Psoas muscle (tissue), 7 donors: ENCODE measurements at regions not wholly inside any gene's neighbourhood (a gene's known extent, or its start where the extent isn't known, plus 50 kb on each side); places are given as distances from the start of the nearest gene placed in this dataset.

Experiments used
- ATAC-seq, 4 donors: fragments of 200-7000 bp; cut with Tn5 transposase; one replicate each; pipeline ENCODE4 v1.9.1; 2020; ENCODE audit warnings: moderate library complexity in 3 of 4, mild to moderate bottlenecking in 2 of 4
- DNase-seq, 2 donors: peaks; one replicate each; pipeline ENCODE4 v3.0.0-alpha.2; 2020
- H3K27ac ChIP-seq: fragments of 200-600 bp; one replicate; pipeline ENCODE4 v1.8.0; 2022
- H3K27me3 ChIP-seq, 3 donors: fragments of 200-600 bp in 1 of 3; one replicate each; pipeline versions ENCODE4 v1.6.1 to v1.8.0; 2013 to 2022; ENCODE audit warnings: low read length in 2 of 3, mild to moderate bottlenecking in 2 of 3, moderate library complexity in 1 of 3; ENCODE audit not compliant: insufficient read depth in 3 of 3
- H3K36me3 ChIP-seq, 2 donors: fragments of 200-600 bp in 1 of 2; one replicate each; pipeline versions ENCODE4 v1.6.1 to v1.8.0; 2013 to 2022; ENCODE audit warnings: low read depth in 1 of 2, mild to moderate bottlenecking in 1 of 2, moderate library complexity in 1 of 2; ENCODE audit not compliant: insufficient read depth in 1 of 2
- H3K4me1 ChIP-seq: fragments of 200-600 bp; one replicate; pipeline ENCODE4 v1.8.0; 2022
- H3K4me3 ChIP-seq: fragments of 200-600 bp; one replicate; pipeline ENCODE4 v1.8.0; 2022; ENCODE audit warnings: mild to moderate bottlenecking
- H3K9me3 ChIP-seq: fragments of 200-600 bp; one replicate; pipeline ENCODE4 v1.8.0; 2022
- WGBS, 3 donors: extraction: QIAGEN DNeasy Blood & Tissue Kit; methylation state at CpG; one replicate each; pipeline versions ENCODE4 v1.1.6 to v1.1.7; 2013; 5-methylcytosine and 5-hydroxymethylcytosine counted together
- intact Hi-C, 2 donors: fragments of 100-400 bp; cut with DNase I; formaldehyde crosslinking; loops; one replicate each; pipeline versions ENCODE4 v1.11.0 to v1.14.2; 2022
- TF ChIP-seq, protein P1 (sequence below): fragments of 200-600 bp; IDR thresholded peaks from one replicate; pipeline ENCODE4 v1.8.0; 2022; ENCODE audit warnings: antibody characterized with exemption
- donor health status: healthy with polysubstance abuse.
- donor health status: DM: no; HTN: no; CAD: no; lungs with moderate emphysema.
- donor health status: Bipolar disorder and iron deficiency.
- donor health status: healthy.
- donor health status: DM: yes; HTN: yes; CAD: no.
- donor health status: DM: no; HTN: no; CAD: no.
- donor health status: DM: yes; HTN: yes; CAD: no.

DNA sequence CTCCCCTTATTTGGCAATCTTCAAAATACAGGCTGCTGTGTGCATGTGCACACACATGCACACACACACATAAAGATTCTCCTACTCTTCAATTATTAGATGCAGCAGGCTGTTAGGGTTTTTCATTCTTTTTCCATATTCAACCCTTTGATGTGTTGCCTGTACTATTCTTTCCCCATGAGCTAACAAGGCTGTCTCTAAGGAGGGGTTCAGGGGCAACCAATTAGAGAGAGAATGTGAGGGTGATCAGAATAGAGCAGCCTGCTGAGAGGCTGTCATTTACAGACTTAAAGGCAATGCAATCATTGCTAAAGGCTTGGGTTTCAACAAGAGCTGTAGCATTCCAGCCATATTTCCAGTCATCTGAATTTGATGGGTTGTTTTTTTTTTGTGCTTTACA, 467.4 kb upstream of the ID4 start:
- Histone ChIP-seq H3K4me1 (no peaks in the 10 kb centered on the region), H3K27ac (no peak overlapping the region), H3K27me3 (no peaks in the 10 kb centered on the region), H3K36me3 (no peaks in the 10 kb centered on the region), H3K4me3 (no peak overlapping the region), H3K9me3 (no peaks in the 10 kb centered on the region)
- intact Hi-C loops: no loop called here
- TF ChIP-seq, protein P1, sequence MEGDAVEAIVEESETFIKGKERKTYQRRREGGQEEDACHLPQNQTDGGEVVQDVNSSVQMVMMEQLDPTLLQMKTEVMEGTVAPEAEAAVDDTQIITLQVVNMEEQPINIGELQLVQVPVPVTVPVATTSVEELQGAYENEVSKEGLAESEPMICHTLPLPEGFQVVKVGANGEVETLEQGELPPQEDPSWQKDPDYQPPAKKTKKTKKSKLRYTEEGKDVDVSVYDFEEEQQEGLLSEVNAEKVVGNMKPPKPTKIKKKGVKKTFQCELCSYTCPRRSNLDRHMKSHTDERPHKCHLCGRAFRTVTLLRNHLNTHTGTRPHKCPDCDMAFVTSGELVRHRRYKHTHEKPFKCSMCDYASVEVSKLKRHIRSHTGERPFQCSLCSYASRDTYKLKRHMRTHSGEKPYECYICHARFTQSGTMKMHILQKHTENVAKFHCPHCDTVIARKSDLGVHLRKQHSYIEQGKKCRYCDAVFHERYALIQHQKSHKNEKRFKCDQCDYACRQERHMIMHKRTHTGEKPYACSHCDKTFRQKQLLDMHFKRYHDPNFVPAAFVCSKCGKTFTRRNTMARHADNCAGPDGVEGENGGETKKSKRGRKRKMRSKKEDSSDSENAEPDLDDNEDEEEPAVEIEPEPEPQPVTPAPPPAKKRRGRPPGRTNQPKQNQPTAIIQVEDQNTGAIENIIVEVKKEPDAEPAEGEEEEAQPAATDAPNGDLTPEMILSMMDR: no peak
- no peak for DNase-seq
- no peak for ATAC-seq

DNA sequence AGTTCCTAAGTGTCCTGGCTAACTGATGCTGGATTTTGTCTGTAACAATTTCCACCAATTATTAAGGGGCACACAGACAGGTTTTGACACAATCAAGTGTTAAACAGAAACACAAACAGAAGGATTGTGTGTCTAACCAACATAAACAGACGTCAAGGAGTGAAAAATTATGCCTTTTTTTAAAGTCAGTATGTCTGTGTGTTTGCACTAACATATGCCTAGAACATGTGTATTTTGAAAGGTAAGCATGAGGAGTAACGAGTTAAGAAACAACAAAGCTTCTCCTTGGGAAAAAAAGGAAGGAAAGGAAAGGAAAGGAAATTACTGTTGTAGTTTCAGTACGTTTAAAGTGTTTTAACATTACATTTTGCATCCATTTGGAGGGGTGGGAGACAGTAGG, 466.3 kb upstream of the ID4 start:
- no peak for ATAC-seq
- no peak for DNase-seq
- no peaks in the 10 kb centered on the region for H3K36me3 ChIP-seq
- no peak overlapping the region for H3K27ac ChIP-seq
- 59 to 68% (median 67%) methylated on average over 3 of the region's 3 CpGs for WGBS, 3 donors
- TF ChIP-seq, protein P1: no peak
- no peaks in the 10 kb centered on the region for H3K9me3 ChIP-seq
- no peaks in the 10 kb centered on the region for H3K27me3 ChIP-seq
- no peaks in the 10 kb centered on the region for H3K4me1 ChIP-seq
- intact Hi-C loops: no loop called here
- no peak overlapping the region for H3K4me3 ChIP-seq

DNA sequence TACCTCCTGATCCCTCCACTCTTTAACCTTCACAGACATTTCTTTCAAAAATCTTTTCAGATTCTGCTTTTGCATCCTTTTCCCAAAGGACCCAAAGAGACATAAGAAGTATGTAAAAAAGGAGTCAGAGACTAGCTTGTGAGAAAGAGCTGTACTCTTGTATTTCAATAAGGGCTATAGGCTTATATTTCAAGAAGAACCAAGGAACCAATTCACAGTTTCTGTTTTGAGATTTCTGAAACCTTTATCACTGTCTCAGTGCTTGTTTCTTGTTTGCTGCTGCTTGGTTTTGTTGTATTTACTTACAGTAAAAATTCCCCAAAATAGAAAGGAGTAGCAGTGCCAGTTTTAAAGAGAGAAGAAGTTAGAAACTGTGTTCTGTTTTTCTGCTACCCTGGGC, 461.6 kb upstream of the ID4 start:
- Histone ChIP-seq H3K36me3 (no peaks in the 10 kb centered on the region), H3K4me3 (no peak overlapping the region), H3K27ac (no peak overlapping the region), H3K4me1 (no peaks in the 10 kb centered on the region), H3K9me3 (no peaks in the 10 kb centered on the region), H3K27me3 (no peaks in the 10 kb centered on the region)
- DNase-seq (no peak), ATAC-seq (no peak)
- TF ChIP-seq, protein P1: no peak
- intact Hi-C loops: no loop called here

DNA sequence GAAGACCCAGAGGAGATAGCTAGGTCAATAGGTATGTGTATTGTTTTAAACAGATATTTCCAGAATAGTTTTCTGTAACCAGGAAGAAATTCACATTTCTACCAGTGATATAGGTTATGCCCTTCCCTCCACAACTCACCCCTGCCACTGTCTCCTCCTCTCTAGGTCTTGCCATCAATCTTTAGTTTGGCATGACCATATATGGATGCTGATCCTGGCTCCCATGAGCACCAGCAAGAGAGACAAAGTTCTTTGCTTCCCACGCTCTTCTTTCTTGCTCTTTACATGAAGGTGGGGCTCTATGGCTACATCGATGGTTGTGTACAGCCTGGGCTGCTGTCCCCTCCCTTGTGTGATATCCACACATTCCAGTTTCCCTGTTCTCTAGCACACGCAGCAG, 459.4 kb upstream of the ID4 start:
- WGBS, 3 donors: 56 to 66% (median 59%) methylated on average over 3 of the region's 3 CpGs
- no peaks in the 10 kb centered on the region for H3K36me3 ChIP-seq
- no peak overlapping the region for H3K27ac ChIP-seq
- H3K9me3 ChIP-seq: no peaks in the 10 kb centered on the region
- DNase-seq: no peak
- ATAC-seq: no peak
- intact Hi-C loops: no loop called here
- TF ChIP-seq, protein P1: no peak
- H3K27me3 ChIP-seq: no peaks in the 10 kb centered on the region
- H3K4me1 ChIP-seq: no peaks in the 10 kb centered on the region
- no peak overlapping the region for H3K4me3 ChIP-seq

DNA sequence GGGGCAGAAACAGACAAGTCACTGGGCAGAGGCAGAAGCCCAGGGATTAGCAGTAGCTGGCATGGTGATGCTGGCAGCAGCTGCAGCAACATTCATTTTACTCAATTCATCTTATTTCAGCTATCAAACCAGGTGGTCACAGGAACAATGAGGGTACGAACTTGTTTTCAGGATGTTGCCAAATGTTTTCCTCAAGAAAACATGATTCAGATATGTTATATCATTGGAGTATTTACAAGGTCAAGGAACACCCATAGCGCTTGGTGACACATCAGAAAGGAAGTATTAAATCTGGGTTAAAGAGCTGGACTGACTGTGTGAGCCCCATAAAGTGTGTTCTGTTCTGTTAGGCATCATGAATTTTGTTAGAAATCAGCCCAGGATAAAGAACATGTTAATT, 456.9 kb upstream of the ID4 start:
- no peak overlapping the region for H3K4me3 ChIP-seq
- H3K4me1 ChIP-seq: no peaks in the 10 kb centered on the region
- H3K27me3 ChIP-seq: peaks cover 0 to 2% (median 0%) of the 10 kb centered on the region in 3 donors
- ATAC-seq (no peak), DNase-seq (no peak)
- 31 to 48% (median 32%) methylated on average over 2 of the region's 2 CpGs for WGBS, 3 donors
- TF ChIP-seq, protein P1: no peak
- H3K9me3 ChIP-seq: peaks cover 6% of the 10 kb centered on the region
- intact Hi-C loops: no loop called here
- H3K36me3 ChIP-seq: no peaks in the 10 kb centered on the region
- H3K27ac ChIP-seq: no peak overlapping the region
